Glomerular visceral epithelial cell (primary cell): ENCODE measurements at regions not wholly inside any gene's neighbourhood (a gene's known extent, or its start where the extent isn't known, plus 50 kb on each side); places are given as distances from the start of the nearest gene placed in this dataset.
"Not testable (repeated sequence)": the region's sequence is repeated elsewhere in the genome, so short reads cannot be mapped to it uniquely, and the experiment has no call there.

Experiments
- DNase-seq: peaks from one replicate; pipeline ENCODE4 v3.0.0-alpha.2; 2016; ENCODE audit errors: extremely low spot score

- no peak for DNase-seq
These were observed 123.9 kb upstream of the SLC13A1 start for GRCh38 chr7:123323689-123324088.

DNA sequence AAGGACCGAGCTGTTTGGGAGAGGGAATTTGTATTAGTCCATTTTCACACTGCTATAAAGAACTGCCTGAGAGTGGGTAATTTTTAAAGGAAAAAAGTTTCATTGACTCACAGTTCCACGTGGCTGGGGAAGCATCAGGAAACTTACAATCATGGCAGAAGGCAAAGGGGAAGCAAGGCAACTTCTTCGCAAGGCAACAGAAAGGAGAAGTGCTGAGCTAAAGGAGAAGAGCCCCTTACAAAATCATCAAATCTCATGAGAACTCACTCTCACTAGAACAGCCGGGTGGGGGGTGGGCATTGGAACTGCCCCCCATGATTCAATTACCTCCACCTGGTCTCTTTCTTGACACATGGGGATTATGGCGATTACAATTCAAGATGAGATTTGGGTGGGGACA, 121.8 kb upstream of the SLC13A1 start:
- DNase-seq: not testable (repeated sequence)

GRCh38 chr7:123319911-123320310, 120.1 kb upstream of the SLC13A1 start:
- no peak for DNase-seq

DNA sequence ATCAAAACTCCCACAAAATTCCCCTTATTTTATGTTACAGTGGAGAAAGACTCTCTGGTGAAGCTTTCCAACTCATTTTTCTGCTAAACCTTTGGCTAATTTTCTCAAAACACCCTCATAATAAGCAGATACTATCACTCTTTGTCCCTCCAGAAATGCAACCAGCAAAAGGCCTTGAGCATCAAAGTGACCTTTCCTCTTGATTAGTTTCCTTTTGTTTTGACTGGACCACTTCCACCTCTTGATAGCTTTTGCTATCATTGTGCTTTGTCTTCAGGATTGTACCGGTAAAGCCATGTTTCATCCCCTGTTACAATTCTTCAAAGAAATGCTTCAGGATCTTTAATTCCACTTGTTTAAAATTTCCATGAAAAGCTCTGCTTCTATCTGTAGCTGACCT, 115.1 kb upstream of the SLC13A1 start:
- no peak for DNase-seq

GRCh38 chr7:123308254-123308951, 108.6 kb upstream of the SLC13A1 start:
- no peak for DNase-seq

GRCh38 chr7:123305840-123306375, 106.1 kb upstream of the SLC13A1 start:
- no peak for DNase-seq

GRCh38 chr7:123303926-123304325, 104.2 kb upstream of the SLC13A1 start:
- DNase-seq: no peak

DNA sequence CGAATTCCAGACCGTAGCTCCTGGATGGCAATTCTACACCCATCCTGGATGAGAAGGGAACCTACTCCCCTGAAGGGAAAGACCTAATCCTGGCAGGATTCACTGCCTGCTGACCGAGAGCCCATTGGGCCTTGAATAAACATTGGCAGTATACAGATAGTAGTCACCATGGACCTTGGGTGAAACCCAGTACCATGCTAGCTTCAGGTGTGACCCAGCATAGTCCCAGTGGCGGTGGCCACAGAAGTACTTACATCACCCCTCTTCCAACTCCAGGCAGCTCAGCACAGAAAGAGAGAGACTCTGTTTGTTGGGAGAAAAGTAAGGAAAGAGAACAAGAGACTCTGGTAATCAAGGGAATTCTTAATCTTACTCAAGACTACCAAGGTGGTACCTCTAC, 97.2 kb upstream of the SLC13A1 start:
- DNase-seq: no peak

GRCh38 chr7:123293710-123294109, 93.9 kb upstream of the SLC13A1 start:
- no peak for DNase-seq

DNA sequence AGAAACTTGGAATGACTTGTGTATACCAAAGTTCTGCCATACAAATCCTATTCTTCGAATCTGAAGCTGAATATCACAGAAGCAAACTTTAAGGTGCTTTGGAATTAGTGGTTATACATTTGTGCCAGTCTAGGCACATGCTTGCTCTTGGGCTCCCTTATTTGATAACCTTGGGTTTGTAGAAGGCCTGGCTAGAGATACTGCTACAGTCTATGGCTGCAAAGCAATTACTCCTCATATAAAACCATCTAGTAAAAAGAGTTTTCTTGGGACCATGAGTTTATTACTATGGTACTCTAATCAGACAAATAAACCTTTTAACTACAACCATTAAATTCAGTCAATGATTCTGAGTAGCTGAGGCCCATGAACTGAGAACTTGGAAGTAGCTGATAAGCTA, 92.5 kb upstream of the SLC13A1 start:
- DNase-seq: no peak

DNA sequence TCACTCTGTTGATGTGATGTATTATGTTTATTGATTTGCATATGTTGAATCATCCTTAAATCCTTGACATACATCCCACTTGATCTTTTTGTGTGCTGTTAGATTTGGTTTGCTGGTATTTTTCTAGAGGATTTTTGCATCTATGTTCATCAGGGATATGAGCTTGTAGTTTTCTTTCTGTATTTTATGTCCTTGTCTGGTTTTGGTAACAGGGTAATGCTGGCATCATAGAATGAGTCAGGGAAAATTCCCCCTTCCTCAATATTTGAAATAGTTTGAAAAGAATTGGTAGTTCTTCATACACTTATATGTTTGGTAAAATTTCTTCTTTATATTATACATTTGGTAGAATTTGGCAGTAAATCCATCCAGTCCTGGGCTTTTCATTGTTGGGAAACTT, 89.4 kb upstream of the SLC13A1 start:
- no peak for DNase-seq

DNA sequence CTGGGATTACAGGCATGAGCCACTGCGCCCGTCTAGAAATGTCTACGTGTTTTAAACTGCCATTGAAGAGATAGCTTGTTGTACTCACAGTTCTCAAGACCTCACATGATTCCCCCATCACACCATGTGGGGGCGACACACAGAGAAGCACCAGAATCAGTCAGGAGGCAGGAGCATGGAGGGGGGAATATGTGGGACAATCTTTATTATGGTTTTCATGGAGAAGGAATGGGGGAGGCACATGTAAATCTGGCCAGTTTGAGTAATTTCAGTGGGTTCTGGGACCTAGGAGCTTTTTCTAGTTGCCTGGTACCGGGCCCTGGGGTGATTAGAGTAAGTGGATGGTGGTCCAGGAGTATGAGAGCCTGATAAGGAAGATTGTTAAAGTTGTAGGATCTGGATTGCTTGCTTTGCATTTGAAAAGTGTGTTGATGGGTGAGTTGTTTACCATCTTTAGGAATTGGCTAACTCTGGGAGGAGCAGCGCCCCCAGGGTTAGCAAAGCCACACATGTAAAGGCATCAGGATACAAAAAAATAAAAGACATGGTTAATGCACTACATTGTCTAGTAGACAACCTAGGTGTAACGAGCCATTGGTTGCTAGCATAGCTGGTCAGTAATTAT, 85.4 kb upstream of the SLC13A1 start:
- no peak for DNase-seq

- DNase-seq: no peak
These were observed 83.6 kb upstream of the SLC13A1 start for GRCh38 chr7:123283373-123283772.

GRCh38 chr7:123282181-123282580, 82.4 kb upstream of the SLC13A1 start:
- DNase-seq: peak; percentile 29

GRCh38 chr7:123279949-123280348, 80.2 kb upstream of the SLC13A1 start:
- no peak for DNase-seq

DNA sequence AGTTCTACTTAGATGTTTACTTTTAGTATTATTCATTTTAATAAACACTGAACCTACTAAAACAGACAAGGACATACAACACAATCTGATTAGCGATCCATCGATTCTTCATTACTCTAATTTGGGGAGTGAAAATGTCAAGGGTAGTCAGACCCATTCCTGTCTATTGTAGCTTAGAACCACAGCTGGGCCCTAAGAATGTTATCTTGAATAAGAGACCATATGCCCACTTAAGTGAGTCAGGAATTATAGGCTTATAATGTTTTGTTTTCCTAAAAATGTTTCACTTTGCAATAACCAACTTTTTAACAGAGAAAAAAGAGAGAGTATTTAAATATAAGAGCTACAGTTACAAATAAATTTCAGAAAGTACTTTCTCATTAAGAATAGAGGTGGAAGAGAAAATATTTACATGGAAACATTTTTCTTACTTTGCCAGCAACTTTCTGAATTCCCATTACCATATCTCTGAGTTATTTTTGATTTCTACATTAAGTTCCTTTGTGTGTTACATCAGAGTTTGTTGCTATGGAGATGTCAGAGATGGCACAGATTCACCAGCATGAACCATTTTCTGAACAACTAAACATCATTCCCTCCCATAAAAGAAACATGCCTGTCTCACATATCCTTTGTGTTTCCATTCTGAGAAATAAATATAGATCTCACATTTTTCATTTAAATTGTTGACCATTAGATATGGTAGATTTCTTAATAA, 75.4 kb upstream of the SLC13A1 start:
- DNase-seq: no peak

DNA sequence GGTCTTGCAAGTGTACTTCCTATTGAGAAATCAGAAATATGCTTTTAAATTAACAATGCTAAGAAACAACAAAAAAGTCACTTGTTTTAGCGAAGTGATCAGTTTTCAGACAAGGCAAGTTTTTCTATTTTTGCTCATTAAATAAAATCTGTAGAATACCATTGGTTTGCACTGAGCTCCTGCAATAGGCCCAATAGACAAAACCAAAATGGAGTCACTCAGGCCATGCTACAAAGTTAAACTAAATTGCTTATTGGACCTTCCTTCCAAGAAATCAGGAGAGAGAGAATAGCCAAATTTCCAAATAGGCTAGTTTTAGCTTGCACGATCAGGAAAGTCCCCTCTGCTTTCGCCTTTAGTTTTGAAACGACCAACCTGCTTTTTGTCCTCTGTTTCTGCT, 73.4 kb upstream of the SLC13A1 start:
- no peak for DNase-seq

DNA sequence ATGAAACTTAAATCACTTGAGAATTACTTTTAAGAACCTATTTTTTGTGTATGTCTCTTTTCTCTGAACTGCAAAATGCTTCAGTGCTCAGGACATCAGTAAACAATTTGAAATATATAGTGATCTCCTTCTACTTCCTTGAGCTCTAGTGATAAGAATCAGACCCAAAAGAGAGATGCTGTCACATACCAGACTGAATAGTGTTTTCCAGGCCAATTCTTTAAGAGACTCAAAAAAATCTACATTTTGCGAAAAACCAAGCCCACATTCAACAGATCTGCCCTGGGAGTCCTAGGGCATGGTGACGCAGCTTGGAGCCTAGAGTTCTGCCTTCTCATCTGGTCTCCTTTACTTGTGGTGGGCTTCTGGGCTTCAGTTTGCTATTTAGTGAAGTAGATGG, 72.1 kb upstream of the SLC13A1 start:
- no peak for DNase-seq

- DNase-seq: peak; percentile 36
These were observed 71.5 kb upstream of the SLC13A1 start for GRCh38 chr7:123271231-123271630.

GRCh38 chr7:123270570-123270969, 70.8 kb upstream of the SLC13A1 start:
- no peak for DNase-seq

DNA sequence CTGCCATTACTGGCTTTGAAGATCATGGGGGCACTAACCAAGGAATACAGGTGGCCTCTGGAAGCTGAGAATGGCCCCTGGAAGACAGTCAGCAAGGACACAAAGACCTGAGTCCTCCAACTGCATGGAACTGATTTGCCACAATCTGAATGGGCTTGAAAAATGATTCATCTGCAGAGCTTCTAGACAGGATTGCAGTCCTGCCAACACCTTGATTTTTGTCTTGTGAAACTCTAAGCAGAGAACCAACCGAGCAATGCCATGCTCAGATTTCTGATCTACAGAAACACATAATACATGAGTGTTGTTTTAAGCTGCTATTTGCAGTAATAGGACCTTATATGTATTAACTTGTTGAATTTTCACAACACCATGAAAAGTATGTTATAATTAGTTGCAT, 66.1 kb upstream of the SLC13A1 start:
- no peak for DNase-seq

DNA sequence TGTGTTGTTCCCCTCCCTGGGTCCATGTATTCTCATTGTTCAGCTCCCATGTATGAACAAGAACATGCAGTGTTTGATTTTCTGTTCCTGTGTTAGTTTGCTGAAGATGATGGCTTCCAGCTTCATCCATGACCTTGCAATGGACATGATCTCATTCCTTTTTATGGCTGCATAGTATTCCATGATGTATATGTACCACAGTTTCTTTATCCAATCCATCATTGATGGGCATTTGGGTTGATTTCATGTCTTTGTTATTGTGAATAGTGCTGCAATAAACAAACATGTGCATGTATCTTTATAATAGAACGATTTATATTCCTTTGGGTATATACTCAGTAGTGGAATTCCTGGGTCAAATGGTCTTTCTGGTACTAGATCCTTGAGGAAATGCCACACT, 65.1 kb upstream of the SLC13A1 start:
- DNase-seq: not testable (repeated sequence)

- no peak for DNase-seq
These were observed 60.7 kb upstream of the SLC13A1 start for GRCh38 chr7:123260428-123260960.
